Panc1 (cell line): ENCODE measurements at regions not wholly inside any gene's neighbourhood (a gene's known extent, or its start where the extent isn't known, plus 50 kb on each side); places are given as distances from the start of the nearest gene placed in this dataset.

Experiments
- ATAC-seq: fragments of 200-7000 bp; cut with Tn5 transposase; 2 replicates; pipeline ENCODE4 v1.9.1; 2020; ENCODE audit warnings: mild to moderate bottlenecking, moderate library complexity
- BruUV-seq: library from RNA; stranded (reverse); fragments of 400-500 nt; replicated peaks from 2 replicates; lab custom pipeline; 2021; lab: Mats Ljungman, UMichigan
- CTCF ChIA-PET: fragments of 300-600 bp; sonication (Branson Sonifier 250); formaldehyde crosslinking; loops from one replicate; lab custom pipeline; 2022; ENCODE audit warnings: antibody characterized with exemption; lab: Charles Lee
- POLR2A ChIA-PET: fragments of 300-600 bp; sonication (Branson Sonifier 250); formaldehyde crosslinking; loops from one replicate; lab custom pipeline; 2022; ENCODE audit warnings: antibody characterized with exemption; lab: Charles Lee
- DNase-seq: peaks from one replicate; pipeline ENCODE4 v3.0.0-alpha.2; 2010; ENCODE audit warnings: low read depth, low spot score
- H3K27ac ChIP-seq: 2 replicates; pipeline ENCODE4 v1.5.1; 2011; ENCODE audit warnings: mild to moderate bottlenecking, low read length, inconsistent platforms
- H3K27me3 ChIP-seq: fragments of 200-500 bp; sonication (Bioruptor generic); 2 replicates; pipeline ENCODE4 v1.6.0; 2014; ENCODE audit warnings: low read length, inconsistent platforms; ENCODE audit not compliant: control insufficient read depth, insufficient read depth
- H3K36me3 ChIP-seq: fragments of 200-500 bp; sonication (Bioruptor generic); 2 replicates; pipeline ENCODE4 v1.5.1; 2014; ENCODE audit warnings: inconsistent platforms, mild to moderate bottlenecking, low read length, moderate library complexity; ENCODE audit not compliant: control insufficient read depth, insufficient read depth
- H3K4me1 ChIP-seq: 2 replicates; pipeline ENCODE4 v1.5.1; 2011; ENCODE audit warnings: inconsistent platforms, mild to moderate bottlenecking, low read length, moderate library complexity; ENCODE audit not compliant: control insufficient read depth, insufficient read depth
- H3K4me3 ChIP-seq, 2 experiments: 2 replicates each; pipeline ENCODE4 v1.5.1; 2011 to 2012; ENCODE audit warnings: low read depth in 2 of 2, low read length in 2 of 2, mild to moderate bottlenecking in 2 of 2, inconsistent platforms in 1 of 2, moderate library complexity in 1 of 2
- H3K9me3 ChIP-seq: fragments of 200-500 bp; sonication (Bioruptor generic); 2 replicates; pipeline ENCODE4 v1.5.1; 2014; ENCODE audit warnings: low read depth, mild to moderate bottlenecking, inconsistent platforms, low read length, moderate library complexity; ENCODE audit not compliant: control insufficient read depth, insufficient read depth
- POLR2AphosphoS5 ChIP-seq: IDR thresholded peaks from 2 replicates; pipeline ENCODE4 v1.6.1; 2012; ENCODE audit warnings: mild to moderate bottlenecking, low read depth, low read length, moderate library complexity
- SIN3A ChIP-seq: IDR thresholded peaks from 2 replicates; pipeline ENCODE4 v1.6.1; 2012; ENCODE audit warnings: low read depth, mild to moderate bottlenecking, low read length, moderate library complexity, borderline replicate concordance; ENCODE audit not compliant: insufficient read depth
- TCF7L2 ChIP-seq: IDR thresholded peaks from 2 replicates; pipeline ENCODE4 v1.6.1; 2011; ENCODE audit warnings: mild to moderate bottlenecking, low read depth, low read length, inconsistent platforms
- in situ Hi-C: cut with HindIII; loops from 2 replicates; pipeline ENCODE4 v1.10.0; 2016; ENCODE audit warnings: low sequenced_read_pairs, low pct_unique_long_range_greater_than_20kb
- intact Hi-C: fragments of 100-400 bp; cut with micrococcal nuclease; formaldehyde crosslinking; loops from one replicate; pipeline ENCODE4 v1.10.0; 2022; ENCODE audit not compliant: unreplicated experiment
- TF ChIP-seq, protein P1 (sequence below): fragments of 450-650 bp; IDR thresholded peaks from 2 replicates; pipeline ENCODE4 v1.5.1; 2017; ENCODE audit warnings: mild to moderate bottlenecking
- TF ChIP-seq, protein P2 (sequence below), 2 experiments: IDR thresholded peaks; 2 replicates each; pipeline ENCODE4 v1.6.1; 2011 to 2012; ENCODE audit warnings: low read depth in 2 of 2, control low read depth in 1 of 2, low read length in 1 of 2, mild to moderate bottlenecking in 1 of 2, moderate library complexity in 1 of 2; ENCODE audit not compliant: insufficient read depth in 1 of 2

DNA sequence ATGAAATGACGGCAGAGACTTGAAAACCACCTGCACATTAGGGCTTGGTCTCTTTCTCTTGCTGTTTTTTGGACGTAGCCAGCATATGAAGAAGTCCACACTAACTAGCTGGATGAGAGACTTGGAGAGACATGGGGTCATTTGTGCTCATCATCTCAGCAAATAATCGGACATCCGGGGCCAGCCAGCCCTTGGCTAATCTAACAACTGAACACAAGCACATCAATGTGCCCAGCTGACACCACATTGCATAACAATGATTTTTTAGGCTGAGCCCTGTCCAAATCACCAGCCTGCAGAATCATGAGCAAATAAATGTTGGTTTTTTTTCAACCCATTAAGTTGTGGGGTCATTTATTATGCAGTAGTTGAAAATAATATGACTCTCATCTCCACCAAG lies 460.3 kb upstream of the LARGE1 start:
- Histone ChIP-seq H3K27ac (no peak overlapping the region), H3K4me3 (no peak overlapping the region), H3K4me1 (no peaks in the 10 kb centered on the region), H3K9me3 (no peaks in the 10 kb centered on the region), H3K36me3 (no peaks in the 10 kb centered on the region), H3K27me3 (no peaks in the 10 kb centered on the region)
- BruUV-seq = no TSS peak
- DNase-seq (no peak), ATAC-seq (no peak)
- TF ChIP-seq TCF7L2 = no peak
- TF ChIP-seq, protein P1, sequence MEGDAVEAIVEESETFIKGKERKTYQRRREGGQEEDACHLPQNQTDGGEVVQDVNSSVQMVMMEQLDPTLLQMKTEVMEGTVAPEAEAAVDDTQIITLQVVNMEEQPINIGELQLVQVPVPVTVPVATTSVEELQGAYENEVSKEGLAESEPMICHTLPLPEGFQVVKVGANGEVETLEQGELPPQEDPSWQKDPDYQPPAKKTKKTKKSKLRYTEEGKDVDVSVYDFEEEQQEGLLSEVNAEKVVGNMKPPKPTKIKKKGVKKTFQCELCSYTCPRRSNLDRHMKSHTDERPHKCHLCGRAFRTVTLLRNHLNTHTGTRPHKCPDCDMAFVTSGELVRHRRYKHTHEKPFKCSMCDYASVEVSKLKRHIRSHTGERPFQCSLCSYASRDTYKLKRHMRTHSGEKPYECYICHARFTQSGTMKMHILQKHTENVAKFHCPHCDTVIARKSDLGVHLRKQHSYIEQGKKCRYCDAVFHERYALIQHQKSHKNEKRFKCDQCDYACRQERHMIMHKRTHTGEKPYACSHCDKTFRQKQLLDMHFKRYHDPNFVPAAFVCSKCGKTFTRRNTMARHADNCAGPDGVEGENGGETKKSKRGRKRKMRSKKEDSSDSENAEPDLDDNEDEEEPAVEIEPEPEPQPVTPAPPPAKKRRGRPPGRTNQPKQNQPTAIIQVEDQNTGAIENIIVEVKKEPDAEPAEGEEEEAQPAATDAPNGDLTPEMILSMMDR = no peak
- TF ChIP-seq, protein P2, sequence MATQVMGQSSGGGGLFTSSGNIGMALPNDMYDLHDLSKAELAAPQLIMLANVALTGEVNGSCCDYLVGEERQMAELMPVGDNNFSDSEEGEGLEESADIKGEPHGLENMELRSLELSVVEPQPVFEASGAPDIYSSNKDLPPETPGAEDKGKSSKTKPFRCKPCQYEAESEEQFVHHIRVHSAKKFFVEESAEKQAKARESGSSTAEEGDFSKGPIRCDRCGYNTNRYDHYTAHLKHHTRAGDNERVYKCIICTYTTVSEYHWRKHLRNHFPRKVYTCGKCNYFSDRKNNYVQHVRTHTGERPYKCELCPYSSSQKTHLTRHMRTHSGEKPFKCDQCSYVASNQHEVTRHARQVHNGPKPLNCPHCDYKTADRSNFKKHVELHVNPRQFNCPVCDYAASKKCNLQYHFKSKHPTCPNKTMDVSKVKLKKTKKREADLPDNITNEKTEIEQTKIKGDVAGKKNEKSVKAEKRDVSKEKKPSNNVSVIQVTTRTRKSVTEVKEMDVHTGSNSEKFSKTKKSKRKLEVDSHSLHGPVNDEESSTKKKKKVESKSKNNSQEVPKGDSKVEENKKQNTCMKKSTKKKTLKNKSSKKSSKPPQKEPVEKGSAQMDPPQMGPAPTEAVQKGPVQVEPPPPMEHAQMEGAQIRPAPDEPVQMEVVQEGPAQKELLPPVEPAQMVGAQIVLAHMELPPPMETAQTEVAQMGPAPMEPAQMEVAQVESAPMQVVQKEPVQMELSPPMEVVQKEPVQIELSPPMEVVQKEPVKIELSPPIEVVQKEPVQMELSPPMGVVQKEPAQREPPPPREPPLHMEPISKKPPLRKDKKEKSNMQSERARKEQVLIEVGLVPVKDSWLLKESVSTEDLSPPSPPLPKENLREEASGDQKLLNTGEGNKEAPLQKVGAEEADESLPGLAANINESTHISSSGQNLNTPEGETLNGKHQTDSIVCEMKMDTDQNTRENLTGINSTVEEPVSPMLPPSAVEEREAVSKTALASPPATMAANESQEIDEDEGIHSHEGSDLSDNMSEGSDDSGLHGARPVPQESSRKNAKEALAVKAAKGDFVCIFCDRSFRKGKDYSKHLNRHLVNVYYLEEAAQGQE (IDR thresholded peaks at IDR 0.05; ENCODE audit: insufficient read depth in 1 of 2, low read depth in 2 of 2, low read length in 1 of 2) = no peak
- no peak for TF ChIP-seq POLR2AphosphoS5
- no peak for TF ChIP-seq SIN3A
- intact Hi-C loops = no loop called here
- CTCF ChIA-PET = no interaction called here
- in situ Hi-C loops = no loop called here
- POLR2A ChIA-PET = no interaction called here

DNA sequence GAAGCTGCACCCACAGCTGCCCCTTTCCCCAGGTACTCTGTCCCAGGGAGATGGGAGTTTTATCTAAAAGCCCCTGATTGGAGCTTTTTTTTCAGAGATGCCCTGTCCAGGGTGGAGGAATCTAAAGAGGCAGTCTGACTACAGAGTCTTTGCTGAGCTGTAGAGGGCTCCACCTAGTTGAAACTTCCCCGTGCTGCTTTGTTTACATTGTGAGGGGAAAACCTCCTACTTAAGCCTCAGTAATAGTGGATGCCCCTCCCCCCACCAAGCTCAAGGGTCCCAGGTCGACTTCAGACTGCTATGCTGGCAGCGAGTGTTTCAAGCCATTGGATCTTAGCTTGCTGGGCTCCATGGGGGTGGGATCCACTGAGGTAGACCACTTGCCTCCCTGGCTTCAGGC lies 470.1 kb upstream of the LARGE1 start:
- Histone ChIP-seq H3K4me3 (no peak overlapping the region), H3K27ac (no peak overlapping the region), H3K27me3 (no peaks in the 10 kb centered on the region), H3K9me3 (no peaks in the 10 kb centered on the region), H3K4me1 (no peaks in the 10 kb centered on the region), H3K36me3 (no peaks in the 10 kb centered on the region)
- no peak for ATAC-seq
- DNase-seq = no peak
- TF ChIP-seq, protein P2 (IDR thresholded peaks at IDR 0.05; ENCODE audit: insufficient read depth in 1 of 2, low read depth in 2 of 2, low read length in 1 of 2) = no peak
- TF ChIP-seq SIN3A = no peak
- no peak for TF ChIP-seq POLR2AphosphoS5
- TF ChIP-seq TCF7L2 = no peak
- TF ChIP-seq, protein P1 = no peak
- BruUV-seq = no TSS peak
- CTCF ChIA-PET = no interaction called here
- in situ Hi-C loops = no loop called here
- POLR2A ChIA-PET = no interaction called here
- intact Hi-C loops = no loop called here
